HCT116 (cell line): ENCODE measurements at regions not wholly inside any gene's neighbourhood (a gene's known extent, or its start where the extent isn't known, plus 50 kb on each side); places are given as distances from the start of the nearest gene placed in this dataset.

Source experiments
- ATF3 ChIP-seq: IDR thresholded peaks from 2 replicates; pipeline ENCODE4 v1.6.1; 2012
- CEBPB ChIP-seq: IDR thresholded peaks from 2 replicates; pipeline ENCODE4 v1.6.1; 2012; ENCODE audit warnings: low read depth
- CTCF ChIP-seq, 3 experiments: fragments of 200-600 bp in 1 of 3; sonication (generic) in 1 of 3; IDR thresholded peaks in 2 of 3; conservative IDR thresholded peaks in 1 of 3; 2 replicates each; pipeline ENCODE4 v1.5.1; 2012 to 2017; ENCODE audit warnings: low read depth in 2 of 3, low read length in 2 of 3, antibody characterized with exemption in 1 of 3, borderline replicate concordance in 1 of 3, control low read depth in 1 of 3, mild to moderate bottlenecking in 1 of 3, mixed read lengths in 1 of 3, mixed run types in 1 of 3, moderate library complexity in 1 of 3; ENCODE audit not compliant: insufficient read depth in 1 of 3
- ELF1 ChIP-seq: IDR thresholded peaks from 2 replicates; pipeline ENCODE4 v1.6.1; 2012; ENCODE audit warnings: low read depth, borderline replicate concordance
- EZH2 ChIP-seq: fragments of 200-600 bp; sonication (generic); IDR thresholded peaks from 2 replicates; pipeline ENCODE4 v1.6.1; 2017; ENCODE audit warnings: antibody characterized with exemption, mixed run types
- EZH2phosphoT487 ChIP-seq: fragments of 200-600 bp; IDR thresholded peaks from 2 replicates; pipeline ENCODE4 v1.6.1; 2018; ENCODE audit warnings: antibody characterized with exemption, borderline replicate concordance
- POLR2A ChIP-seq: IDR thresholded peaks from 2 replicates; pipeline ENCODE4 v1.7.0; 2011; ENCODE audit warnings: borderline replicate concordance; ENCODE audit not compliant: insufficient read depth, insufficient read length; ENCODE audit errors: extremely low read depth
- POLR2AphosphoS5 ChIP-seq: IDR thresholded peaks from 2 replicates; pipeline ENCODE4 v1.6.1; 2011; ENCODE audit warnings: mild to moderate bottlenecking, low read depth, low read length, moderate library complexity
- RAD21 ChIP-seq: IDR thresholded peaks from 2 replicates; pipeline ENCODE4 v1.6.1; 2012; ENCODE audit warnings: low read depth, mild to moderate bottlenecking
- REST ChIP-seq: IDR thresholded peaks from 2 replicates; pipeline ENCODE4 v1.6.1; 2012; ENCODE audit warnings: low read depth
- SP1 ChIP-seq: IDR thresholded peaks from 2 replicates; pipeline ENCODE4 v1.6.1; 2012; ENCODE audit warnings: low read depth
- ZNF274 ChIP-seq: fragments of 200-500 bp; sonication (Bioruptor generic); IDR thresholded peaks from 2 replicates; pipeline ENCODE4 v1.6.1; 2014; ENCODE audit warnings: mild to moderate bottlenecking, low read depth, low read length, inconsistent platforms

- TF ChIP-seq EZH2, result no peak
- TF ChIP-seq ZNF274, result no peak
- no peak for TF ChIP-seq CTCF (IDR thresholded peaks at IDR 0.05 in 2 of 3, conservative IDR thresholded peaks at IDR 0.05 in 1 of 3; ENCODE audit: borderline replicate concordance in 1 of 3, insufficient read depth in 1 of 3, low read depth in 2 of 3, low read length in 2 of 3)
- no peak for TF ChIP-seq REST
- TF ChIP-seq POLR2A, result no peak
- TF ChIP-seq RAD21, result no peak
- TF ChIP-seq POLR2AphosphoS5, result no peak
- no peak for TF ChIP-seq SP1
- TF ChIP-seq ATF3, result no peak
- TF ChIP-seq EZH2phosphoT487, result no peak
- TF ChIP-seq ELF1, result no peak
- no peak for TF ChIP-seq CEBPB
Measured at GRCh38 chr3:1852950-1853349, 245.7 kb upstream of the CNTN4 start.
